Caco-2 (cell line): ENCODE measurements at regions not wholly inside any gene's neighbourhood (a gene's known extent, or its start where the extent isn't known, plus 50 kb on each side); places are given as distances from the start of the nearest gene placed in this dataset.

Experiments
- BruUV-seq: library from RNA; stranded (reverse); fragments of 400-500 nt; replicated peaks from 2 replicates; lab custom pipeline; 2021; lab: Mats Ljungman, UMichigan
- CTCF ChIA-PET: fragments of 300-600 bp; sonication (Branson Sonifier 250); formaldehyde crosslinking; loops from one replicate; lab custom pipeline; 2022; ENCODE audit warnings: antibody characterized with exemption; lab: Charles Lee
- POLR2A ChIA-PET: fragments of 300-600 bp; sonication (Branson Sonifier 250); formaldehyde crosslinking; loops from one replicate; lab custom pipeline; 2022; ENCODE audit warnings: antibody characterized with exemption; lab: Charles Lee
- DNase-seq, 2 experiments: peaks; one replicate each; pipeline versions ENCODE4 v3.0.0 to v3.0.0-alpha.2; 2020 to 2022
- H3K27me3 ChIP-seq: replicated peaks from 2 replicates; pipeline ENCODE4 v1.6.0; 2011; ENCODE audit warnings: low read length; ENCODE audit not compliant: control insufficient read depth, insufficient read depth
- H3K36me3 ChIP-seq: 2 replicates; pipeline ENCODE4 v1.5.1; 2011; ENCODE audit warnings: low read length; ENCODE audit not compliant: control insufficient read depth, insufficient read depth
- H3K4me1 ChIP-seq: fragments of 250-450 bp; sonication (Bioruptor Pico); 2 replicates; pipeline ENCODE4 v1.5.1; 2020; ENCODE audit warnings: mild to moderate bottlenecking
- H3K4me3 ChIP-seq: 2 replicates; pipeline ENCODE4 v1.5.1; 2011; ENCODE audit warnings: low read depth, mild to moderate bottlenecking, control low read depth, low read length
- H3K9me3 ChIP-seq: fragments of 250-450 bp; sonication (Bioruptor Pico); 2 replicates; pipeline ENCODE4 v1.5.1; 2020; ENCODE audit warnings: mild to moderate bottlenecking, moderate library complexity
- H3K27ac Mint-ChIP-seq: one replicate; pipeline ENCODE4 v1.8.0; 2022; ENCODE audit warnings: mixed read lengths; ENCODE audit not compliant: unreplicated experiment
- H3K27me3 Mint-ChIP-seq: one replicate; pipeline ENCODE4 v1.8.0; 2022; ENCODE audit warnings: mixed read lengths; ENCODE audit not compliant: insufficient read depth, unreplicated experiment
- H3K36me3 Mint-ChIP-seq: one replicate; pipeline ENCODE4 v1.8.0; 2022; ENCODE audit warnings: mild to moderate bottlenecking, mixed read lengths; ENCODE audit not compliant: insufficient read depth, unreplicated experiment
- H3K4me1 Mint-ChIP-seq: one replicate; pipeline ENCODE4 v1.8.0; 2022; ENCODE audit warnings: low read depth, mixed read lengths; ENCODE audit not compliant: unreplicated experiment
- H3K4me3 Mint-ChIP-seq: one replicate; pipeline ENCODE4 v1.8.0; 2022; ENCODE audit warnings: mild to moderate bottlenecking, moderate library complexity, mixed read lengths; ENCODE audit not compliant: unreplicated experiment
- H3K9me3 Mint-ChIP-seq: one replicate; pipeline ENCODE4 v1.8.0; 2022; ENCODE audit warnings: mixed read lengths; ENCODE audit not compliant: unreplicated experiment
- intact Hi-C: fragments of 100-400 bp; cut with micrococcal nuclease; formaldehyde crosslinking; loops from one replicate; pipeline ENCODE4 v1.10.0; 2022; ENCODE audit not compliant: unreplicated experiment
- TF ChIP-seq, protein P1 (sequence below), 2 experiments: fragments of 200-600 bp in 1 of 2; IDR thresholded peaks; 1 replicate in 1 of 2; 2 replicates in 1 of 2; pipeline versions ENCODE4 v1.5.1 to v1.8.0; 2011 to 2022; ENCODE audit warnings: antibody characterized with exemption in 1 of 2, control low read depth in 1 of 2, inconsistent platforms in 1 of 2, low read depth in 1 of 2, low read length in 1 of 2, mild to moderate bottlenecking in 1 of 2, moderate library complexity in 1 of 2; ENCODE audit not compliant: insufficient read depth in 1 of 2, severe bottlenecking in 1 of 2, unreplicated experiment in 1 of 2

GRCh38 chr2:105186967-105187498 lies 54.5 kb upstream of the GPR45 start:
- no peak overlapping the region for H3K27ac Mint-ChIP-seq
- CTCF ChIA-PET: no interaction called here
- TF ChIP-seq, protein P1, sequence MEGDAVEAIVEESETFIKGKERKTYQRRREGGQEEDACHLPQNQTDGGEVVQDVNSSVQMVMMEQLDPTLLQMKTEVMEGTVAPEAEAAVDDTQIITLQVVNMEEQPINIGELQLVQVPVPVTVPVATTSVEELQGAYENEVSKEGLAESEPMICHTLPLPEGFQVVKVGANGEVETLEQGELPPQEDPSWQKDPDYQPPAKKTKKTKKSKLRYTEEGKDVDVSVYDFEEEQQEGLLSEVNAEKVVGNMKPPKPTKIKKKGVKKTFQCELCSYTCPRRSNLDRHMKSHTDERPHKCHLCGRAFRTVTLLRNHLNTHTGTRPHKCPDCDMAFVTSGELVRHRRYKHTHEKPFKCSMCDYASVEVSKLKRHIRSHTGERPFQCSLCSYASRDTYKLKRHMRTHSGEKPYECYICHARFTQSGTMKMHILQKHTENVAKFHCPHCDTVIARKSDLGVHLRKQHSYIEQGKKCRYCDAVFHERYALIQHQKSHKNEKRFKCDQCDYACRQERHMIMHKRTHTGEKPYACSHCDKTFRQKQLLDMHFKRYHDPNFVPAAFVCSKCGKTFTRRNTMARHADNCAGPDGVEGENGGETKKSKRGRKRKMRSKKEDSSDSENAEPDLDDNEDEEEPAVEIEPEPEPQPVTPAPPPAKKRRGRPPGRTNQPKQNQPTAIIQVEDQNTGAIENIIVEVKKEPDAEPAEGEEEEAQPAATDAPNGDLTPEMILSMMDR (IDR thresholded peaks at IDR 0.05; ENCODE audit: insufficient read depth in 1 of 2, low read depth in 1 of 2, low read length in 1 of 2, severe bottlenecking in 1 of 2, unreplicated experiment in 1 of 2): no peak
- intact Hi-C loops: no loop called here
- H3K36me3 Mint-ChIP-seq: no peaks in the 10 kb centered on the region
- POLR2A ChIA-PET: no interaction called here
- DNase-seq: no peak
- H3K4me3 Mint-ChIP-seq: no peak overlapping the region
- Histone ChIP-seq H3K4me3 (no peak overlapping the region), H3K36me3 (no peaks in the 10 kb centered on the region), H3K9me3 (peaks cover 10% of the 10 kb centered on the region), H3K27me3 (no peaks in the 10 kb centered on the region), H3K4me1 (no peaks in the 10 kb centered on the region)
- peaks cover 7% of the 10 kb centered on the region for H3K27me3 Mint-ChIP-seq
- no TSS peak for BruUV-seq
- H3K9me3 Mint-ChIP-seq: peaks cover 18% of the 10 kb centered on the region
- peaks cover 18% of the 10 kb centered on the region for H3K4me1 Mint-ChIP-seq

- Mint-ChIP-seq H3K4me1 (peaks cover 18% of the 10 kb centered on the region), H3K4me3 (no peak overlapping the region), H3K36me3 (no peaks in the 10 kb centered on the region), H3K27me3 (peaks cover 4% of the 10 kb centered on the region), H3K9me3 (peaks cover 18% of the 10 kb centered on the region), H3K27ac (no peak overlapping the region)
- BruUV-seq: no TSS peak
- H3K27me3 ChIP-seq: no peaks in the 10 kb centered on the region
- H3K36me3 ChIP-seq: no peaks in the 10 kb centered on the region
- H3K9me3 ChIP-seq: peaks cover 10% of the 10 kb centered on the region
- CTCF ChIA-PET: no interaction called here
- POLR2A ChIA-PET: no interaction called here
- H3K4me1 ChIP-seq: no peaks in the 10 kb centered on the region
- TF ChIP-seq, protein P1 (IDR thresholded peaks at IDR 0.05; ENCODE audit: insufficient read depth in 1 of 2, low read depth in 1 of 2, low read length in 1 of 2, severe bottlenecking in 1 of 2, unreplicated experiment in 1 of 2): no peak
- intact Hi-C loops: no loop called here
- no peak overlapping the region for H3K4me3 ChIP-seq
- no peak for DNase-seq
Observed at GRCh38 chr2:105187531-105187930, 54.0 kb upstream of the GPR45 start.

GRCh38 chr2:105188343-105188742 lies 53.2 kb upstream of the GPR45 start:
- POLR2A ChIA-PET: no interaction called here
- intact Hi-C loops: no loop called here
- no peaks in the 10 kb centered on the region for H3K4me1 ChIP-seq
- CTCF ChIA-PET: no interaction called here
- Mint-ChIP-seq H3K27ac (no peak overlapping the region), H3K9me3 (peaks cover 18% of the 10 kb centered on the region), H3K4me3 (no peak overlapping the region), H3K27me3 (peaks cover 2% of the 10 kb centered on the region), H3K4me1 (peaks cover 18% of the 10 kb centered on the region), H3K36me3 (no peaks in the 10 kb centered on the region)
- H3K27me3 ChIP-seq: no peaks in the 10 kb centered on the region
- BruUV-seq: no TSS peak
- no peak for DNase-seq
- TF ChIP-seq, protein P1 (IDR thresholded peaks at IDR 0.05; ENCODE audit: insufficient read depth in 1 of 2, low read depth in 1 of 2, low read length in 1 of 2, severe bottlenecking in 1 of 2, unreplicated experiment in 1 of 2): no peak
- peaks cover 10% of the 10 kb centered on the region for H3K9me3 ChIP-seq
- no peaks in the 10 kb centered on the region for H3K36me3 ChIP-seq
- no peak overlapping the region for H3K4me3 ChIP-seq
